A549 (cell line): ENCODE measurements at regions not wholly inside any gene's neighbourhood (a gene's known extent, or its start where the extent isn't known, plus 50 kb on each side); places are given as distances from the start of the nearest gene placed in this dataset.

Experiments
- CBX8 ChIP-seq: fragments of 200-600 bp; sonication (generic); IDR thresholded peaks from 2 replicates; pipeline ENCODE4 v1.6.1; 2016
- CTCF ChIP-seq: fragments of >200 bp; sonication (Bioruptor Twin); formaldehyde crosslinking; IDR thresholded peaks from 3 replicates; pipeline ENCODE4 v1.5.1; 2016
- KDM1A ChIP-seq: fragments of 200-600 bp; sonication (generic); IDR thresholded peaks from 2 replicates; pipeline ENCODE4 v1.6.1; 2016; ENCODE audit warnings: low read depth, mild to moderate bottlenecking
- MAX ChIP-seq: IDR thresholded peaks from 2 replicates; pipeline ENCODE4 v1.6.1; 2012
- PHF8 ChIP-seq: fragments of 200-600 bp; sonication (generic); IDR thresholded peaks from 2 replicates; pipeline ENCODE4 v1.6.1; 2016; ENCODE audit warnings: low read depth, mild to moderate bottlenecking, antibody characterized with exemption, moderate library complexity, borderline replicate concordance
- POLR2A ChIP-seq: IDR thresholded peaks from 2 replicates; pipeline ENCODE4 v1.6.1; 2012; ENCODE audit warnings: mild to moderate bottlenecking, low read length
- REST ChIP-seq: fragments of 200-600 bp; sonication (generic); IDR thresholded peaks from 2 replicates; pipeline ENCODE4 v1.6.1; 2016; ENCODE audit warnings: antibody characterized with exemption, mild to moderate bottlenecking, moderate library complexity
- RNF2 ChIP-seq: fragments of 200-600 bp; sonication (generic); IDR thresholded peaks from 2 replicates; pipeline ENCODE4 v1.6.1; 2016; ENCODE audit warnings: low read depth, mild to moderate bottlenecking, antibody characterized with exemption, moderate library complexity, borderline replicate concordance
- TP53 ChIP-seq: fragments of 250-450 bp; sonication (Bioruptor Pico); IDR thresholded peaks from 2 replicates; pipeline ENCODE4 v1.5.0; 2021; ENCODE audit warnings: mild to moderate bottlenecking, moderate library complexity

- TF ChIP-seq CBX8: no peak
- TF ChIP-seq MAX: no peak
- TF ChIP-seq RNF2: no peak
- no peak for TF ChIP-seq TP53 (CRISPR knock-in tag)
- TF ChIP-seq POLR2A: no peak
- TF ChIP-seq CTCF: no peak
- no peak for TF ChIP-seq PHF8
- TF ChIP-seq KDM1A: no peak
- no peak for TF ChIP-seq REST
These were observed 214.5 kb upstream of the ANKRD55 start for GRCh38 chr5:56447656-56448055.
